ENCODE measurements at regions not wholly inside any gene's neighbourhood (a gene's known extent, or its start where the extent isn't known, plus 50 kb on each side); places are given as distances from the start of the nearest gene placed in this dataset.

DNA sequence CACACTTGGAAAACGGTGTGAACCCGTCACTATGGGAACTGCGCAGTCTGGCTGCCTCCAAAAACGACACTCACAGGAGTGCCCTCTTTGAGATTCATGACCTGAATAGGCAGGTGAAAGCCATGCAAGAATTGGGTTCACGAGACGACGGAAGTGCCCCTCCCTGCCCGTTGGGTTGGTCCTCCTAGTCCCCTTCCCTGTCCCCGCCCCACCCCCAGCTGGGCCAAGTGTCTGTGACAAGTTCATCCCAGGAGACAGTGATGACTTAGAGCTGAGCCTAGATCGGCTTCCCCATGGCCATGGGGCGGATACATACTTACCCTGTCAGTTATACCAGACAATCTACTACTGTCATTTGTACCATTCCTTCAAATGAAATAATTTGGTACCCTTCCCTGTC, 1137.7 kb upstream of the CHAC2 start:
- H3K4me3 ChIP-seq (ENCODE audit: control insufficient read depth, low read depth, low read length) = no peak overlapping the region
- no peak for TF ChIP-seq CTCF (IDR thresholded peaks at IDR 0.05; ENCODE audit: control insufficient read depth, insufficient read depth, low read depth, low read length, missing control alignments)
- DNase-seq (ENCODE audit: low read depth) = no peak

DNA sequence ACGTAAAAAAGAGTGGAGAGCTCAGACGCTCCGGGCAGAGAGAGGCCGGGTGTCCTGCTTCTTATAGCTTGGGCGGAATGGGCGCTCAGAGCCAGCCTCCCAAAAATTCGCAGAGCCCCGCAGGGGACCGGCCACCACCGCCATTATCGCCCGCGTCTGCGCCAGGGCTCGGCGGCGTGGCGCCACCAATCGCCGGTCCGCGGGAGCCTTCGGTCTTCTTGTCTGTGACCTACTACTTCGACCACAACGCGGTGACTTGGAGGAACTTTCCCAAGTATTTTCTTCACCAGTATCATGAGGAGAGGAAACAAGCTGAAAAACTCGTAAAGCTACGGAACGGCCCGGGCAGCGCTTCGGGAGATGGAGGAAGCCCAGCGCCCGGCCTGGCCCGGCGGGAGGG, 1138.1 kb upstream of the CHAC2 start:
- no peak for DNase-seq (ENCODE audit: low read depth)
- no peak for TF ChIP-seq CTCF (IDR thresholded peaks at IDR 0.05; ENCODE audit: control insufficient read depth, insufficient read depth, low read depth, low read length, missing control alignments)
- H3K4me3 ChIP-seq (ENCODE audit: control insufficient read depth, low read depth, low read length) = no peak overlapping the region

- DNase-seq (ENCODE audit: low read depth) = no peak
- no peak for TF ChIP-seq CTCF (IDR thresholded peaks at IDR 0.05; ENCODE audit: control insufficient read depth, insufficient read depth, low read depth, low read length, missing control alignments)
- no peak overlapping the region for H3K4me3 ChIP-seq (ENCODE audit: control insufficient read depth, low read depth, low read length)
These were observed 1145.3 kb upstream of the CHAC2 start for GRCh38 chr2:52622266-52622665.

DNA sequence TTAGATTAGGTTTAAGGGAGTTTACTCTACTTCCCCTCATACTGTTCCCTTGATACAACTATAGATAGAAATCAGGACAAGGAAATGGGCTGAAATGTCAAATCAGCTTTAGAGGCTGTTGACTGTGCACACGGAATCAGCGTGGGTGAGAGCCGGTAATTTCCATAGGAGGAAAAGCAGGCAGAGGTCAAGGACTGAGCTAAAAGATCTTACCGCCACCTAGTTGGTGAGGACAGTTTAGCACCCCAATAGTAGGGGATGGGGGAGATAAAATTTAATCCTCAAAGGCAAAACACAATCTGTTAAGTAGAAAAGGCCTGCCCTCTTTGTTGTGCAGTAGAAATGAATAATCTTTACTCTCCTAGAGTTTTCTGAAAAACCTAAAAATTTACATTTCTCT, 1154.5 kb upstream of the CHAC2 start:
- no peak for TF ChIP-seq CTCF (IDR thresholded peaks at IDR 0.05; ENCODE audit: control insufficient read depth, insufficient read depth, low read depth, low read length, missing control alignments)
- no peak for DNase-seq (ENCODE audit: low read depth)

GRCh38 chr2:52611759-52612158, 1155.8 kb upstream of the CHAC2 start:
- no peak for DNase-seq (ENCODE audit: low read depth)
- TF ChIP-seq CTCF (IDR thresholded peaks at IDR 0.05; ENCODE audit: control insufficient read depth, insufficient read depth, low read depth, low read length, missing control alignments) = no peak
- no peak overlapping the region for H3K4me3 ChIP-seq (ENCODE audit: control insufficient read depth, low read depth, low read length)

More for the DNA sequence above, 1154.5 kb upstream of the CHAC2 start:
- H3K4me3 ChIP-seq (ENCODE audit: control insufficient read depth, low read depth, low read length) = no peak overlapping the region

DNA sequence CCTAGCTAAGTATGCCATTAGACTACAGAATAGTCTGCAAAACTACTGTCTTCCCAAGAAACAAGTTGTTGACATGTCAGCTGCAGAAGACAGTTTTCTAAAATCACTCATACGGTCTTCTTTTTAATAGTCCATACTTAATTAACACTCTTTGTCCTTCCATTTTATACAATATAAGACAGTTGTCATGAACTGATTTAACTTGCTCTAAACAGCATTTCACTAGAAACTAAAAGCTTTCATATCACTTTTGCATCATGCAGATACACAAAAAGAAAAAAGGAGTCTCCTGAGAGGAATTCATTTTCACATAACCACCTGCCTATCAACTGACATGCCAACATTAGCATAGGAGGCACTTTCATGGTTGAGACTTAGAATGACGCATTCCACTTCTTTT, 1159.6 kb upstream of the CHAC2 start:
- no peak for TF ChIP-seq CTCF (IDR thresholded peaks at IDR 0.05; ENCODE audit: control insufficient read depth, insufficient read depth, low read depth, low read length, missing control alignments)
- H3K4me3 ChIP-seq (ENCODE audit: control insufficient read depth, low read depth, low read length) = no peak overlapping the region
- no peak for DNase-seq (ENCODE audit: low read depth)

DNA sequence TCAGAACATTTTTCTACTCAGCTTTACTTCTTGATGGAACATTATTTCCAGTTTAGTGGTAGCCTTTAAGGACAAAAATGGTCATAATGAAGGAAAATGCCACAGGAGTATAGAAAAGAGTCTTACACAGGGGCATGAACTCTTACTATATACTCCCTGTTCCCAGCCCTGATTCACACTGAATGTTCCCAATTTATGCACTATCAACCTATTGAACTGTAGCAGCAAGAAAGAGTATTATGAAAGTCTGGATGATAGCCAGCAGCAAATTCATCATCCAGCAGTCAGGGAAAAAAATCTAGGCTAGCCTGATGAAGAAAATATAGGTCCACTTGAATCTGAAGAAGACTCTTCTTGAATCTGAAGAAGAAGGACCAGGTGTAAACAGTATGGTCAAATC, 1170.3 kb upstream of the CHAC2 start:
- no peak overlapping the region for H3K4me3 ChIP-seq (ENCODE audit: control insufficient read depth, low read depth, low read length)
- DNase-seq (ENCODE audit: low read depth) = no peak
- TF ChIP-seq CTCF (IDR thresholded peaks at IDR 0.05; ENCODE audit: control insufficient read depth, insufficient read depth, low read depth, low read length, missing control alignments) = no peak
